GM12891 (cell line): ENCODE measurements at regions not wholly inside any gene's neighbourhood (a gene's known extent, or its start where the extent isn't known, plus 50 kb on each side); places are given as distances from the start of the nearest gene placed in this dataset.
A peak's percentile ranks its signal among the peaks of the same experiment; 100 is the strongest.

Experiments used
- PAX5 ChIP-seq: IDR thresholded peaks from 2 replicates; pipeline ENCODE4 v1.6.1; 2011; ENCODE audit warnings: low read length, moderate library complexity, mild to moderate bottlenecking; ENCODE audit not compliant: insufficient read depth, severe bottlenecking
- POLR2A ChIP-seq: IDR thresholded peaks from 2 replicates; pipeline ENCODE4 v1.6.1; 2011; ENCODE audit warnings: low read depth, low read length, control low read depth
- POLR2AphosphoS5 ChIP-seq: IDR thresholded peaks from 2 replicates; pipeline ENCODE4 v1.6.1; 2011; ENCODE audit warnings: low read depth, low read length, control low read depth
- SPI1 ChIP-seq: IDR thresholded peaks from 2 replicates; pipeline ENCODE4 v1.6.1; 2011; ENCODE audit warnings: low read depth, low read length, control low read depth
- TAF1 ChIP-seq: IDR thresholded peaks from 2 replicates; pipeline ENCODE4 v1.6.1; 2011; ENCODE audit warnings: low read depth, low read length, control low read depth

GRCh38 chr2:34656632-34657031 lies 1057.5 kb upstream of the FAM98A start:
- TF ChIP-seq POLR2AphosphoS5 (no peak), PAX5 (no peak), SPI1 (peak; percentile 59), POLR2A (no peak), TAF1 (no peak)
